C4-2B (cell line): ENCODE measurements at regions not wholly inside any gene's neighbourhood (a gene's known extent, or its start where the extent isn't known, plus 50 kb on each side); places are given as distances from the start of the nearest gene placed in this dataset.

ENCODE experiments used
- ZFX ChIP-seq: fragments of 450-650 bp; IDR thresholded peaks from 2 replicates; pipeline ENCODE4 v1.6.1; 2017
- TF ChIP-seq, protein P1 (sequence below): fragments of 450-650 bp; conservative IDR thresholded peaks from 2 replicates; pipeline ENCODE4 v1.5.1; 2017; ENCODE audit warnings: mild to moderate bottlenecking

DNA sequence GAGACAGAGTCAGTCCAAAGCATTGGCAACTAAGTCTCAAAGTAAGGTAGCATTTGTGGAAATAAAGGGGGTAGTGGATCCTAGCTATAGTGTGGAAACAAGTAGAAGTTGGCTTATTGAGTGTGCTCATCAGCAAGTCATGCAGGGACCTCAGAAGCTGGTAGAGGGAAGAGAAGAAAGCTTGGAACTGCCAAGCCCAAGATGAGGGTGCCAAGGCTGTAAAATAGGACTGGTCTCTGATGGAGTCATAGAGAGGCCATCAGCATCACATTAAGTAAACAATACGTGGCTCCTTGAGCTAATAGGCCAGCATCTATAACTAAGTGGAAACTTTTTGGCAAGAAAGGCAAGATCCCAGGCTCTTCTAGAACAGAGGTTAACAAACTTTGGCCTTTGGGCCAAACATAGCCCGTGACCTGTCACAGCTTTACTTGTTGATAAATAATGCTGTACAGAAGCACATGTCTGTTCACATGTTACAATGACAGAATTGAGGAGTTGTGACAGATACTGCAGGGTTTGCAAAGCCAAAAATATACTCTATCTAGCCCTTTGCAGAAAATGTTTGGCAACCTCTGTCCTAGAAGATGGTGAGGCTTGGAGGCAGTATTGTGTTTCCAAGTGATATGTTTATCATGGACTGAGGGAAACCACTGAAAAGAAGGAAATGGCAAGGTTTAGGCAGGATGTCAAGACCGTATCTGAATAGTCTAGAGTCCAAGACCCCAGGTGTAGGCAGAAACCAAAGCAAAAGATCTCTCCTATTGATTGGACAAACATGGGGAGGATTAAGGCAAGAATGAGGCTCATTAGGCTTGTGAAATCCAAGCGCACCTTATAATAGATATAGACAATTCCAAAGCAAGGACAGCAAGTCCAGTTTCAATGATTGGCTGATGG is 62.5 kb upstream of the CD44 start:
- TF ChIP-seq, protein P1, sequence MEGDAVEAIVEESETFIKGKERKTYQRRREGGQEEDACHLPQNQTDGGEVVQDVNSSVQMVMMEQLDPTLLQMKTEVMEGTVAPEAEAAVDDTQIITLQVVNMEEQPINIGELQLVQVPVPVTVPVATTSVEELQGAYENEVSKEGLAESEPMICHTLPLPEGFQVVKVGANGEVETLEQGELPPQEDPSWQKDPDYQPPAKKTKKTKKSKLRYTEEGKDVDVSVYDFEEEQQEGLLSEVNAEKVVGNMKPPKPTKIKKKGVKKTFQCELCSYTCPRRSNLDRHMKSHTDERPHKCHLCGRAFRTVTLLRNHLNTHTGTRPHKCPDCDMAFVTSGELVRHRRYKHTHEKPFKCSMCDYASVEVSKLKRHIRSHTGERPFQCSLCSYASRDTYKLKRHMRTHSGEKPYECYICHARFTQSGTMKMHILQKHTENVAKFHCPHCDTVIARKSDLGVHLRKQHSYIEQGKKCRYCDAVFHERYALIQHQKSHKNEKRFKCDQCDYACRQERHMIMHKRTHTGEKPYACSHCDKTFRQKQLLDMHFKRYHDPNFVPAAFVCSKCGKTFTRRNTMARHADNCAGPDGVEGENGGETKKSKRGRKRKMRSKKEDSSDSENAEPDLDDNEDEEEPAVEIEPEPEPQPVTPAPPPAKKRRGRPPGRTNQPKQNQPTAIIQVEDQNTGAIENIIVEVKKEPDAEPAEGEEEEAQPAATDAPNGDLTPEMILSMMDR, result no peak
- no peak for TF ChIP-seq ZFX
